Colonic mucosa (tissue), 4 donors: ENCODE measurements at regions not wholly inside any gene's neighbourhood (a gene's known extent, or its start where the extent isn't known, plus 50 kb on each side); places are given as distances from the start of the nearest gene placed in this dataset.
"Not testable (repeated sequence)": the region's sequence is repeated elsewhere in the genome, so short reads cannot be mapped to it uniquely, and the experiment has no call there.

Experiments
- DNase-seq: peaks from one replicate; pipeline ENCODE4 v3.0.0-alpha.2; 2020
- H3K27ac ChIP-seq: fragments of 200-600 bp; one replicate; pipeline ENCODE4 v1.8.0; 2021
- H3K27me3 ChIP-seq: fragments of 200-600 bp; one replicate; pipeline ENCODE4 v1.8.0; 2021
- H3K36me3 ChIP-seq: fragments of 200-600 bp; one replicate; pipeline ENCODE4 v1.8.0; 2021
- H3K4me1 ChIP-seq: fragments of 200-600 bp; one replicate; pipeline ENCODE4 v1.8.0; 2021; ENCODE audit warnings: mild to moderate bottlenecking
- H3K4me3 ChIP-seq: fragments of 200-600 bp; one replicate; pipeline ENCODE4 v1.8.0; 2021
- H3K9ac ChIP-seq, 2 donors: one replicate each; pipeline ENCODE4 v1.7.0; 2013; ENCODE audit warnings: control low read depth in 2 of 2, low read depth in 2 of 2, low read length in 2 of 2
- H3K9me3 ChIP-seq: fragments of 200-600 bp; one replicate; pipeline ENCODE4 v1.8.0; 2021
- intact Hi-C: fragments of 100-400 bp; cut with DNase I; formaldehyde crosslinking; loops from one replicate; pipeline ENCODE4 v1.14.1; 2022
- TF ChIP-seq, protein P1 (sequence below): fragments of 200-600 bp; IDR thresholded peaks from one replicate; pipeline ENCODE4 v1.8.0; 2022; ENCODE audit warnings: antibody characterized with exemption, mild to moderate bottlenecking
- donor health status: healthy.
- donor health status: DM: no; HTN: no; CAD: no.
- donor health status: DM: no; HTN: no; CAD: no.

DNA sequence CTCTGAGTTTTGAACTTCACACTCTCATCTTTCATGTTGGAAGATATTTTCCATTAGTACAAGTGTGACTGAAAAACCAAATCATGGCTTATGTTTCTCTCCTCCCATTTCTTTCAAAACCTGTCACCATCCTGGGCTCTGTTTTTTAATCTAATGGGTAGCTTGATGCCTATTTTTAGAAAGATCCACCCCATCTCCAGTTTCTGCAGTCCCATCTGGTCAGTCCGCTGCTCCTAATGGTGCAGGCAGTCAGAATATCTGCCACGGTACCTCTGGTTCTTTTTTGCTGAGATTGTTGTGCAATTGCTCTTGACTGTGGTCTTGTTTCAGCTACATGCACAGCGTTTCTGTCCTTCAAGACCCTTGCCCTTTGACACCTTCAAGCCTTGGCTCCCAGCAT, 240.9 kb upstream of the CADM2 start:
- no peak overlapping the region for H3K27ac ChIP-seq
- no peak overlapping the region for H3K9ac ChIP-seq
- TF ChIP-seq, protein P1, sequence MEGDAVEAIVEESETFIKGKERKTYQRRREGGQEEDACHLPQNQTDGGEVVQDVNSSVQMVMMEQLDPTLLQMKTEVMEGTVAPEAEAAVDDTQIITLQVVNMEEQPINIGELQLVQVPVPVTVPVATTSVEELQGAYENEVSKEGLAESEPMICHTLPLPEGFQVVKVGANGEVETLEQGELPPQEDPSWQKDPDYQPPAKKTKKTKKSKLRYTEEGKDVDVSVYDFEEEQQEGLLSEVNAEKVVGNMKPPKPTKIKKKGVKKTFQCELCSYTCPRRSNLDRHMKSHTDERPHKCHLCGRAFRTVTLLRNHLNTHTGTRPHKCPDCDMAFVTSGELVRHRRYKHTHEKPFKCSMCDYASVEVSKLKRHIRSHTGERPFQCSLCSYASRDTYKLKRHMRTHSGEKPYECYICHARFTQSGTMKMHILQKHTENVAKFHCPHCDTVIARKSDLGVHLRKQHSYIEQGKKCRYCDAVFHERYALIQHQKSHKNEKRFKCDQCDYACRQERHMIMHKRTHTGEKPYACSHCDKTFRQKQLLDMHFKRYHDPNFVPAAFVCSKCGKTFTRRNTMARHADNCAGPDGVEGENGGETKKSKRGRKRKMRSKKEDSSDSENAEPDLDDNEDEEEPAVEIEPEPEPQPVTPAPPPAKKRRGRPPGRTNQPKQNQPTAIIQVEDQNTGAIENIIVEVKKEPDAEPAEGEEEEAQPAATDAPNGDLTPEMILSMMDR = no peak
- no peaks in the 10 kb centered on the region for H3K27me3 ChIP-seq
- no peak for DNase-seq
- H3K36me3 ChIP-seq = no peaks in the 10 kb centered on the region
- H3K4me1 ChIP-seq = no peaks in the 10 kb centered on the region
- H3K9me3 ChIP-seq = no peaks in the 10 kb centered on the region
- intact Hi-C loops = no loop called here
- H3K4me3 ChIP-seq = no peak overlapping the region

DNA sequence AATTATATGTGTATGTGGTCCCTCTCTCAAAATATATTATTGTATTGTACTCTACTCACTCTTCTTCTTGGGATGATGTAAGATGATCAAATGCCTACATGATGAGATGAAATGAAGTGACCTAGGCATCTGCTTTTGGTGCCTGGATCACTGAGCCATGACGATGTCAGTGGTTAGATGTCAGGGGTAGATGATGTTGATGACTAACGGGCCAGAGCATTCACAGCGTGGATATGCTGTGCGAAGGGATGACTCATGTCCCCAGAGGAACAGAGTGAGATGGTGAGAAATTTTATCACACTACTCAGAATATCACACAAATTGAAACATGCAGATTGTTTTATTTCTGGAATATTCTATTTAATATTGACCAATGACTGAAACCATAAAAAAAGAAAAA, 233.9 kb upstream of the CADM2 start:
- H3K4me3 ChIP-seq = no peak overlapping the region
- TF ChIP-seq, protein P1 = no peak
- H3K9me3 ChIP-seq = no peaks in the 10 kb centered on the region
- intact Hi-C loops = no loop called here
- H3K27me3 ChIP-seq = no peaks in the 10 kb centered on the region
- DNase-seq = no peak
- no peak overlapping the region for H3K9ac ChIP-seq
- H3K27ac ChIP-seq = no peak overlapping the region
- no peaks in the 10 kb centered on the region for H3K36me3 ChIP-seq
- no peaks in the 10 kb centered on the region for H3K4me1 ChIP-seq

DNA sequence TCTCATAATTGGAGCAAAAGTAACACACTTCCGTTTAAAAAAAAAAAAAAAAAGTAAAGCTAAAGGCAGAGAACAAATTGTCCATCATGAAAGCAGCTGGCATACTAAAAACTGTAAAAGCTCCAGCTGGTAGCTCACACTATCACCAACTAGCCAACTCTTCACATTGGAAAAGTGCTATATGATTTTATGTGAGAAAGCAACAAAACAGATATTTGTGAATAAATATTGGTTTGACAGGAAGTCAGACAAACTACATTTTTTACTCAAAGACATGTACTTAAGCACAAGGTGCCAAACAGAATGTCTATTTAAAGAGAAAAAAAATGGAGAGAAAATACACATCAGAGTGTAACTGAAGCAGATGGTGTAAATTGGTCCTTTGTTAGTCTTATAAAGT, 231.2 kb upstream of the CADM2 start:
- Histone ChIP-seq H3K9ac (no peak overlapping the region), H3K27me3 (no peaks in the 10 kb centered on the region), H3K27ac (no peak overlapping the region), H3K4me1 (no peaks in the 10 kb centered on the region), H3K4me3 (no peak overlapping the region), H3K9me3 (no peaks in the 10 kb centered on the region), H3K36me3 (no peaks in the 10 kb centered on the region)
- DNase-seq = no peak
- intact Hi-C loops = no loop called here
- TF ChIP-seq, protein P1 = no peak

DNA sequence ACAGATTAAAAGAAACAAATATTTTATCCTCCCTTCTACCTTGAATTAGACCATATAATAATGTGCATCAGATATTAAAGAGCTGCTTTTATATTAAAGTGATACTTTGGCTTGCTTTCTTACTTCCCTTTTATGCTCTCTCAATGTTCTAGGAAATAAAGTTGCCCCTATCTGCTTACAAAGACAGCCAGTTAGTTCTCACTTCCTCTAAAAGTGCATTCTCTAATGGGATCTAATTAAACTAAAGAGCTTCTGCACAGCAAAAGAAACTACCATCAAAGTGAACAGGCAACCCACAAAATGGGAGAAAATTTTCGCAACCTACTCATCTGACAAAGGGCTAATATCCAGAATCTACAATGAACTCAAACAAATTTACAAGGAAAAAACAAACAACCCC, 224.1 kb upstream of the CADM2 start:
- H3K9me3 ChIP-seq, H3K4me3 ChIP-seq, H3K27ac ChIP-seq, H3K9ac ChIP-seq, H3K4me1 ChIP-seq, DNase-seq, intact Hi-C loops, H3K36me3 ChIP-seq, H3K27me3 ChIP-seq: not testable (repeated sequence)

DNA sequence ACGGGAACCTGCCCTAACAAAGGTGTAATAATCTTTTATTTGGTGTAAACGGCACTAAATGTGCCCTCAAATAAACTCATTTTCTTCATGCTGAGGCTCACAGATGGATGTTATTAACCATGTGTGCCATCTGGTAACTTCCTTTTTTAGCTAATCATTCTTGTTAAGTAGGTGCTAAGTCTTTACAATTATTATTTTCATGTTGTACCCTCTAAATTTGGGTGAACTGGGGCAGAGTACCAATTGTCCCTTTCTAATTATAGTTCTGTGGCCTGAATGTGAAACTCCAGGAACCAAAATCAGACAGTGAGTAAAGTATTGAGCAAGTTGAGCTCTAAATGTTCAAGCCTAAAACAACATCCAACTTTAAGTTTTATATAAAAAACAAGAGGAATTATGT, 220.7 kb upstream of the CADM2 start:
- no peak overlapping the region for H3K4me3 ChIP-seq
- intact Hi-C loops = no loop called here
- H3K36me3 ChIP-seq = no peaks in the 10 kb centered on the region
- no peak for DNase-seq
- H3K4me1 ChIP-seq = no peaks in the 10 kb centered on the region
- TF ChIP-seq, protein P1 = no peak
- no peak overlapping the region for H3K9ac ChIP-seq
- no peaks in the 10 kb centered on the region for H3K9me3 ChIP-seq
- no peaks in the 10 kb centered on the region for H3K27me3 ChIP-seq
- no peak overlapping the region for H3K27ac ChIP-seq

DNA sequence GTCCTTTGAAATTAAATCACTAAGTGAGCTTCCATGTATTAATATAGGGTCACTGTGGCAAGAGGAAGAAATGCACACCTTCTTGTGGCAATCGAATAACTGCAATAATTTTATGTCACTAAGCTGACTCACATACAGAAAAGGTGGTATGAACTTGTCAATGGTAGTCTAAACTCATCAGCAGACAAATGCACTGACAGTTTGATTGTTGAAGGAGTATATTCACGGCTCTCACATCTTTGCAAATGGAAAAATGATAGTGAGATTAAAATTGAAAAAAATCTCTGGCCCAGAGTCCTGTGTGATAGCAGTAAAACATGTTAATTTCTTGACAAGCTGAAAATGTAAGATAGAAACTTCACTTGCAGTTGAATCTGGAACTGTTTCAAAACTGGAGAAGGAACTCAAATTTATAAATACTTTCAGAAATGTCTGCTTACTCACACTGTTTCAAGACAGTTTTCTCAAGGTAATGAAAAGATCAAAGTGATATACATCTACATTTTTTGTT, 215.8 kb upstream of the CADM2 start:
- Histone ChIP-seq H3K9ac (no peak overlapping the region), H3K4me3 (no peak overlapping the region), H3K4me1 (no peaks in the 10 kb centered on the region), H3K27ac (no peak overlapping the region), H3K9me3 (no peaks in the 10 kb centered on the region), H3K27me3 (no peaks in the 10 kb centered on the region), H3K36me3 (no peaks in the 10 kb centered on the region)
- intact Hi-C loops = no loop called here
- no peak for DNase-seq
- TF ChIP-seq, protein P1 = no peak
